ENCODE measurements at regions not wholly inside any gene's neighbourhood (a gene's known extent, or its start where the extent isn't known, plus 50 kb on each side); places are given as distances from the start of the nearest gene placed in this dataset.

- H3K4me3 ChIP-seq (ENCODE audit: low read depth, low read length): no peak overlapping the region
- TF ChIP-seq CTCF (IDR thresholded peaks at IDR 0.05; ENCODE audit: low read depth, low read length): peak; percentile 46
- DNase-seq: peak; percentile 64
- H3K27me3 ChIP-seq (ENCODE audit: insufficient read depth, low read depth, severe bottlenecking): no peaks in the 10 kb centered on the region
- H3K9me3 ChIP-seq (ENCODE audit: severe bottlenecking): no peaks in the 10 kb centered on the region
- no peak overlapping the region for H3K27ac ChIP-seq
- no peaks in the 10 kb centered on the region for H3K36me3 ChIP-seq
Observed at GRCh38 chr11:12599408-12600143, 74.6 kb upstream of the TEAD1 start.

- no peak overlapping the region for H3K27ac ChIP-seq
- no peak for TF ChIP-seq CTCF (IDR thresholded peaks at IDR 0.05; ENCODE audit: low read depth, low read length)
Observed at GRCh38 chr11:12600829-12601228, 73.4 kb upstream of the TEAD1 start.

GRCh38 chr11:12602421-12602820 is 71.8 kb upstream of the TEAD1 start:
- no peaks in the 10 kb centered on the region for H3K9me3 ChIP-seq (ENCODE audit: severe bottlenecking)
- H3K27me3 ChIP-seq (ENCODE audit: insufficient read depth, low read depth, severe bottlenecking): no peaks in the 10 kb centered on the region
- TF ChIP-seq CTCF (IDR thresholded peaks at IDR 0.05; ENCODE audit: low read depth, low read length): no peak
- no peak for DNase-seq
- no peaks in the 10 kb centered on the region for H3K36me3 ChIP-seq
- H3K4me3 ChIP-seq (ENCODE audit: low read depth, low read length): no peak overlapping the region
- H3K27ac ChIP-seq: no peak overlapping the region

More at GRCh38 chr11:12600829-12601228, 73.4 kb upstream of the TEAD1 start:
- no peaks in the 10 kb centered on the region for H3K36me3 ChIP-seq
- no peaks in the 10 kb centered on the region for H3K9me3 ChIP-seq (ENCODE audit: severe bottlenecking)
- no peak for DNase-seq
- no peak overlapping the region for H3K4me3 ChIP-seq (ENCODE audit: low read depth, low read length)
- H3K27me3 ChIP-seq (ENCODE audit: insufficient read depth, low read depth, severe bottlenecking): no peaks in the 10 kb centered on the region

- Histone ChIP-seq H3K27ac (no peak overlapping the region), H3K4me3 (ENCODE audit: low read depth, low read length) (no peak overlapping the region), H3K27me3 (ENCODE audit: insufficient read depth, low read depth, severe bottlenecking) (no peaks in the 10 kb centered on the region), H3K36me3 (no peaks in the 10 kb centered on the region), H3K9me3 (ENCODE audit: severe bottlenecking) (no peaks in the 10 kb centered on the region)
- TF ChIP-seq CTCF (IDR thresholded peaks at IDR 0.05; ENCODE audit: low read depth, low read length): no peak
- DNase-seq: no peak
Observed at GRCh38 chr11:12603143-12604088, 70.8 kb upstream of the TEAD1 start.

GRCh38 chr11:12604557-12605153 is 69.6 kb upstream of the TEAD1 start:
- DNase-seq: no peak
- no peaks in the 10 kb centered on the region for H3K9me3 ChIP-seq (ENCODE audit: severe bottlenecking)
- no peak overlapping the region for H3K4me3 ChIP-seq (ENCODE audit: low read depth, low read length)
- no peaks in the 10 kb centered on the region for H3K36me3 ChIP-seq
- H3K27me3 ChIP-seq (ENCODE audit: insufficient read depth, low read depth, severe bottlenecking): no peaks in the 10 kb centered on the region
- no peak overlapping the region for H3K27ac ChIP-seq
- no peak for TF ChIP-seq CTCF (IDR thresholded peaks at IDR 0.05; ENCODE audit: low read depth, low read length)

Measured in WERI-Rb-1 (cell line).